ENCODE measurements at regions not wholly inside any gene's neighbourhood (a gene's known extent, or its start where the extent isn't known, plus 50 kb on each side); places are given as distances from the start of the nearest gene placed in this dataset.

DNA sequence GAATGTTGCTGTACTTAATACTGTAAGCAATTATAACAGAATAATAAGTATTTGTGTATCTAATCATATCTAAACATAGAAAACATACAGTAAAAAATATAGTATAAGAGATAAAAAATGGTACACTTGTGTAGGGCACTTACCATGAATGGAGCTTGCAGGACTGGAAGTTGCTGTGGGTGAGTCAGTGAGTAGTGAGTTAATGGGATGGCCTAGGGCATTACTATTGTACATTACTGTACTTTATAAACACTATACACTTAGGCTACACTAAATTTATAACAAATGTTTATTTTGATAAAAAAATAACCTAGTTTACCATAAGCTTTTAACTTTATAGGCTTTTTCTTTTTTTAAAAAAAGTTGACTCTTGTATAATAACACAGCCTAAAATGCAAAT is 1071.2 kb upstream of the SEL1L start:
- POLR2A ChIA-PET: no interaction called here

GRCh38 chr14:82621881-82622450 is 1088.3 kb upstream of the SEL1L start:
- in situ Hi-C loops (cut with HindIII; ENCODE audit: low pct_unique_long_range_greater_than_20kb, low sequenced_read_pairs) (no loop called here), intact Hi-C loops (cut with micrococcal nuclease; ENCODE audit: unreplicated experiment) (no loop called here)
- no peaks in the 10 kb centered on the region for H3K4me1 ChIP-seq (ENCODE audit: control insufficient read depth, insufficient read depth, low read length)
- ChIA-PET CTCF (no interaction called here), POLR2A (no interaction called here)
- no peak for DNase-seq (ENCODE audit: low read depth, low spot score)
- no peaks in the 10 kb centered on the region for H3K27me3 ChIP-seq (ENCODE audit: control insufficient read depth, insufficient read depth, low read length)
- H3K36me3 ChIP-seq (ENCODE audit: control insufficient read depth, insufficient read depth, low read length): no peaks in the 10 kb centered on the region
- TF ChIP-seq POLR2AphosphoS5 (IDR thresholded peaks at IDR 0.05; ENCODE audit: low read depth, low read length): no peak
- TF ChIP-seq SIN3A (IDR thresholded peaks at IDR 0.05; ENCODE audit: borderline replicate concordance, insufficient read depth, low read depth, low read length): no peak
- TF ChIP-seq CTCF (IDR thresholded peaks at IDR 0.05): no peak
- no peak for TF ChIP-seq TCF7L2 (IDR thresholded peaks at IDR 0.05; ENCODE audit: low read depth, low read length)
- TF ChIP-seq, protein P1, sequence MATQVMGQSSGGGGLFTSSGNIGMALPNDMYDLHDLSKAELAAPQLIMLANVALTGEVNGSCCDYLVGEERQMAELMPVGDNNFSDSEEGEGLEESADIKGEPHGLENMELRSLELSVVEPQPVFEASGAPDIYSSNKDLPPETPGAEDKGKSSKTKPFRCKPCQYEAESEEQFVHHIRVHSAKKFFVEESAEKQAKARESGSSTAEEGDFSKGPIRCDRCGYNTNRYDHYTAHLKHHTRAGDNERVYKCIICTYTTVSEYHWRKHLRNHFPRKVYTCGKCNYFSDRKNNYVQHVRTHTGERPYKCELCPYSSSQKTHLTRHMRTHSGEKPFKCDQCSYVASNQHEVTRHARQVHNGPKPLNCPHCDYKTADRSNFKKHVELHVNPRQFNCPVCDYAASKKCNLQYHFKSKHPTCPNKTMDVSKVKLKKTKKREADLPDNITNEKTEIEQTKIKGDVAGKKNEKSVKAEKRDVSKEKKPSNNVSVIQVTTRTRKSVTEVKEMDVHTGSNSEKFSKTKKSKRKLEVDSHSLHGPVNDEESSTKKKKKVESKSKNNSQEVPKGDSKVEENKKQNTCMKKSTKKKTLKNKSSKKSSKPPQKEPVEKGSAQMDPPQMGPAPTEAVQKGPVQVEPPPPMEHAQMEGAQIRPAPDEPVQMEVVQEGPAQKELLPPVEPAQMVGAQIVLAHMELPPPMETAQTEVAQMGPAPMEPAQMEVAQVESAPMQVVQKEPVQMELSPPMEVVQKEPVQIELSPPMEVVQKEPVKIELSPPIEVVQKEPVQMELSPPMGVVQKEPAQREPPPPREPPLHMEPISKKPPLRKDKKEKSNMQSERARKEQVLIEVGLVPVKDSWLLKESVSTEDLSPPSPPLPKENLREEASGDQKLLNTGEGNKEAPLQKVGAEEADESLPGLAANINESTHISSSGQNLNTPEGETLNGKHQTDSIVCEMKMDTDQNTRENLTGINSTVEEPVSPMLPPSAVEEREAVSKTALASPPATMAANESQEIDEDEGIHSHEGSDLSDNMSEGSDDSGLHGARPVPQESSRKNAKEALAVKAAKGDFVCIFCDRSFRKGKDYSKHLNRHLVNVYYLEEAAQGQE (IDR thresholded peaks at IDR 0.05; ENCODE audit: insufficient read depth in 1 of 2, low read depth in 2 of 2, low read length in 1 of 2): no peak
- no peak for ATAC-seq
- BruUV-seq (replicated peaks): no TSS peak
- no peak overlapping the region for H3K27ac ChIP-seq (ENCODE audit: low read length)
- H3K4me3 ChIP-seq (ENCODE audit: low read depth in 2 of 2, low read length in 2 of 2): no peak overlapping the region
- no peaks in the 10 kb centered on the region for H3K9me3 ChIP-seq (ENCODE audit: control insufficient read depth, insufficient read depth, low read depth, low read length)

More for the DNA sequence above, 1071.2 kb upstream of the SEL1L start:
- H3K4me3 ChIP-seq (ENCODE audit: low read depth in 2 of 2, low read length in 2 of 2): no peak overlapping the region
- H3K36me3 ChIP-seq (ENCODE audit: control insufficient read depth, insufficient read depth, low read length): no peaks in the 10 kb centered on the region
- CTCF ChIA-PET: no interaction called here
- H3K4me1 ChIP-seq (ENCODE audit: control insufficient read depth, insufficient read depth, low read length): no peaks in the 10 kb centered on the region
- H3K27ac ChIP-seq (ENCODE audit: low read length): no peak overlapping the region
- ATAC-seq (no peak), DNase-seq (ENCODE audit: low read depth, low spot score) (no peak)
- intact Hi-C loops (cut with micrococcal nuclease; ENCODE audit: unreplicated experiment): no loop called here
- BruUV-seq (replicated peaks): no TSS peak
- in situ Hi-C loops (cut with HindIII; ENCODE audit: low pct_unique_long_range_greater_than_20kb, low sequenced_read_pairs): no loop called here
- H3K27me3 ChIP-seq (ENCODE audit: control insufficient read depth, insufficient read depth, low read length): no peaks in the 10 kb centered on the region
- TF ChIP-seq, protein P1 (IDR thresholded peaks at IDR 0.05; ENCODE audit: insufficient read depth in 1 of 2, low read depth in 2 of 2, low read length in 1 of 2): no peak
- TF ChIP-seq POLR2AphosphoS5 (IDR thresholded peaks at IDR 0.05; ENCODE audit: low read depth, low read length) (no peak), CTCF (IDR thresholded peaks at IDR 0.05) (no peak), TCF7L2 (IDR thresholded peaks at IDR 0.05; ENCODE audit: low read depth, low read length) (no peak)
- no peaks in the 10 kb centered on the region for H3K9me3 ChIP-seq (ENCODE audit: control insufficient read depth, insufficient read depth, low read depth, low read length)
